ENCODE measurements at regions not wholly inside any gene's neighbourhood (a gene's known extent, or its start where the extent isn't known, plus 50 kb on each side); places are given as distances from the start of the nearest gene placed in this dataset.
"Not testable (repeated sequence)": the region's sequence is repeated elsewhere in the genome, so short reads cannot be mapped to it uniquely, and the experiment has no call there.

GRCh38 chr4:66482186-66482585 is 811.9 kb upstream of the EPHA5 start:
- Mint-ChIP-seq H3K4me3 (no peak overlapping the region), H3K27ac (no peak overlapping the region), H3K4me1 (no peaks in the 10 kb centered on the region), H3K36me3 (ENCODE audit: low read depth) (no peaks in the 10 kb centered on the region), H3K27me3 (no peaks in the 10 kb centered on the region), H3K9me3 (no peaks in the 10 kb centered on the region)
- DNase-seq = no peak
- ChIA-PET CTCF (no interaction called here), POLR2A (no interaction called here)

GRCh38 chr4:66475596-66475995 is 805.3 kb upstream of the EPHA5 start:
- POLR2A ChIA-PET = no interaction called here
- H3K27ac Mint-ChIP-seq = no peak overlapping the region

GRCh38 chr4:66465111-66465510 is 794.8 kb upstream of the EPHA5 start:
- Mint-ChIP-seq H3K9me3 (peaks cover 10% of the 10 kb centered on the region), H3K4me3 (no peak overlapping the region), H3K4me1 (no peaks in the 10 kb centered on the region), H3K36me3 (ENCODE audit: low read depth) (no peaks in the 10 kb centered on the region), H3K27me3 (no peaks in the 10 kb centered on the region), H3K27ac (no peak overlapping the region)
- CTCF ChIA-PET = no interaction called here
- POLR2A ChIA-PET = no interaction called here
- no peak for DNase-seq

More at GRCh38 chr4:66475596-66475995, 805.3 kb upstream of the EPHA5 start:
- no peak for DNase-seq
- CTCF ChIA-PET = no interaction called here
- Mint-ChIP-seq H3K27me3 (no peaks in the 10 kb centered on the region), H3K9me3 (peaks cover 5% of the 10 kb centered on the region), H3K36me3 (ENCODE audit: low read depth) (no peaks in the 10 kb centered on the region), H3K4me3 (no peak overlapping the region), H3K4me1 (no peaks in the 10 kb centered on the region)

GRCh38 chr4:66462890-66463289 is 792.6 kb upstream of the EPHA5 start:
- H3K36me3 Mint-ChIP-seq (ENCODE audit: low read depth); H3K27ac Mint-ChIP-seq; DNase-seq; H3K4me3 Mint-ChIP-seq; H3K4me1 Mint-ChIP-seq; POLR2A ChIA-PET; H3K27me3 Mint-ChIP-seq; CTCF ChIA-PET: not testable (repeated sequence)
- peaks cover 11% of the 10 kb centered on the region for H3K9me3 Mint-ChIP-seq

- H3K36me3 Mint-ChIP-seq (ENCODE audit: low read depth) = no peaks in the 10 kb centered on the region
Measured at GRCh38 chr4:66451741-66452140, 781.5 kb upstream of the EPHA5 start.

GRCh38 chr4:66443008-66443407 is 772.7 kb upstream of the EPHA5 start:
- Mint-ChIP-seq H3K4me3 (no peak overlapping the region), H3K27ac (no peak overlapping the region), H3K36me3 (ENCODE audit: low read depth) (no peaks in the 10 kb centered on the region), H3K27me3 (no peaks in the 10 kb centered on the region), H3K9me3 (peaks cover 4% of the 10 kb centered on the region), H3K4me1 (no peaks in the 10 kb centered on the region)
- ChIA-PET CTCF (no interaction called here), POLR2A (no interaction called here)
- no peak for DNase-seq

More at GRCh38 chr4:66451741-66452140, 781.5 kb upstream of the EPHA5 start:
- no peak for DNase-seq
- ChIA-PET CTCF (no interaction called here), POLR2A (no interaction called here)
- no peak overlapping the region for H3K27ac Mint-ChIP-seq
- no peaks in the 10 kb centered on the region for H3K27me3 Mint-ChIP-seq
- peaks cover 2% of the 10 kb centered on the region for H3K9me3 Mint-ChIP-seq
- no peak overlapping the region for H3K4me3 Mint-ChIP-seq
- H3K4me1 Mint-ChIP-seq = no peaks in the 10 kb centered on the region

- ChIA-PET CTCF (no interaction called here), POLR2A (no interaction called here)
- Mint-ChIP-seq H3K27ac (no peak overlapping the region), H3K9me3 (peaks cover 9% of the 10 kb centered on the region), H3K36me3 (ENCODE audit: low read depth) (no peaks in the 10 kb centered on the region), H3K27me3 (no peaks in the 10 kb centered on the region), H3K4me1 (no peaks in the 10 kb centered on the region), H3K4me3 (no peak overlapping the region)
- no peak for DNase-seq
Measured at GRCh38 chr4:66439508-66439907, 769.2 kb upstream of the EPHA5 start.

- no peak overlapping the region for H3K4me3 Mint-ChIP-seq
- no peak overlapping the region for H3K27ac Mint-ChIP-seq
- peaks cover 15% of the 10 kb centered on the region for H3K9me3 Mint-ChIP-seq
- no peaks in the 10 kb centered on the region for H3K4me1 Mint-ChIP-seq
- POLR2A ChIA-PET = no interaction called here
- H3K36me3 Mint-ChIP-seq (ENCODE audit: low read depth) = no peaks in the 10 kb centered on the region
- no peak for DNase-seq
- CTCF ChIA-PET = no interaction called here
- no peaks in the 10 kb centered on the region for H3K27me3 Mint-ChIP-seq
Measured at GRCh38 chr4:66433706-66434105, 763.4 kb upstream of the EPHA5 start.

- POLR2A ChIA-PET = no interaction called here
- Mint-ChIP-seq H3K27me3 (no peaks in the 10 kb centered on the region), H3K4me1 (no peaks in the 10 kb centered on the region), H3K4me3 (no peak overlapping the region), H3K9me3 (peaks cover 9% of the 10 kb centered on the region), H3K36me3 (ENCODE audit: low read depth) (no peaks in the 10 kb centered on the region), H3K27ac (no peak overlapping the region)
- CTCF ChIA-PET = no interaction called here
- DNase-seq = no peak
Measured at GRCh38 chr4:66430856-66431255, 760.6 kb upstream of the EPHA5 start.

- no peaks in the 10 kb centered on the region for H3K4me1 Mint-ChIP-seq
- H3K36me3 Mint-ChIP-seq (ENCODE audit: low read depth) = no peaks in the 10 kb centered on the region
- ChIA-PET POLR2A (no interaction called here), CTCF (no interaction called here)
- no peak for DNase-seq
- peaks cover 3% of the 10 kb centered on the region for H3K9me3 Mint-ChIP-seq
- H3K4me3 Mint-ChIP-seq = no peak overlapping the region
- H3K27ac Mint-ChIP-seq = no peak overlapping the region
- no peaks in the 10 kb centered on the region for H3K27me3 Mint-ChIP-seq
Measured at GRCh38 chr4:66429276-66429675, 759.0 kb upstream of the EPHA5 start.

- Mint-ChIP-seq H3K27me3 (no peaks in the 10 kb centered on the region), H3K4me3 (no peak overlapping the region), H3K4me1 (no peaks in the 10 kb centered on the region), H3K27ac (no peak overlapping the region), H3K9me3 (peaks cover 7% of the 10 kb centered on the region), H3K36me3 (ENCODE audit: low read depth) (no peaks in the 10 kb centered on the region)
- no peak for DNase-seq
- CTCF ChIA-PET = no interaction called here
- POLR2A ChIA-PET = no interaction called here
Measured at GRCh38 chr4:66416425-66416824, 746.1 kb upstream of the EPHA5 start.

GRCh38 chr4:66404141-66404540 is 733.9 kb upstream of the EPHA5 start:
- H3K4me3 Mint-ChIP-seq = no peak overlapping the region
- CTCF ChIA-PET = no interaction called here
- POLR2A ChIA-PET = no interaction called here
- H3K27ac Mint-ChIP-seq = no peak overlapping the region
- H3K27me3 Mint-ChIP-seq = no peaks in the 10 kb centered on the region
- peaks cover 8% of the 10 kb centered on the region for H3K9me3 Mint-ChIP-seq
- DNase-seq = no peak
- no peaks in the 10 kb centered on the region for H3K36me3 Mint-ChIP-seq (ENCODE audit: low read depth)
- H3K4me1 Mint-ChIP-seq = no peaks in the 10 kb centered on the region

GRCh38 chr4:66376921-66377320 is 706.6 kb upstream of the EPHA5 start:
- Mint-ChIP-seq H3K36me3 (ENCODE audit: low read depth) (no peaks in the 10 kb centered on the region), H3K27ac (no peak overlapping the region), H3K9me3 (peaks cover 9% of the 10 kb centered on the region), H3K4me3 (no peak overlapping the region), H3K4me1 (no peaks in the 10 kb centered on the region), H3K27me3 (no peaks in the 10 kb centered on the region)
- ChIA-PET POLR2A (no interaction called here), CTCF (no interaction called here)
- DNase-seq = no peak

- ChIA-PET POLR2A (no interaction called here), CTCF (no interaction called here)
- no peaks in the 10 kb centered on the region for H3K27me3 Mint-ChIP-seq
- DNase-seq = no peak
- peaks cover 9% of the 10 kb centered on the region for H3K9me3 Mint-ChIP-seq
- no peak overlapping the region for H3K27ac Mint-ChIP-seq
- H3K36me3 Mint-ChIP-seq (ENCODE audit: low read depth) = no peaks in the 10 kb centered on the region
- H3K4me3 Mint-ChIP-seq = no peak overlapping the region
- no peaks in the 10 kb centered on the region for H3K4me1 Mint-ChIP-seq
Measured at GRCh38 chr4:66376396-66376795, 706.1 kb upstream of the EPHA5 start.

GRCh38 chr4:66373268-66373667 is 703.0 kb upstream of the EPHA5 start:
- H3K27ac Mint-ChIP-seq = no peak overlapping the region
- ChIA-PET CTCF (no interaction called here), POLR2A (no interaction called here)
- DNase-seq = no peak
- H3K4me3 Mint-ChIP-seq = no peak overlapping the region
- H3K9me3 Mint-ChIP-seq = peaks cover 8% of the 10 kb centered on the region
- no peaks in the 10 kb centered on the region for H3K27me3 Mint-ChIP-seq
- no peaks in the 10 kb centered on the region for H3K36me3 Mint-ChIP-seq (ENCODE audit: low read depth)
- H3K4me1 Mint-ChIP-seq = no peaks in the 10 kb centered on the region

Data from activated CD4-positive, alpha-beta T cell treated with anti-CD3 and anti-CD28 coated beads, Interleukin-2, amount 10 ng/mL, durations not matched to agents 7 days and 5 days (primary cell).